H54 (cell line): ENCODE measurements at regions not wholly inside any gene's neighbourhood (a gene's known extent, or its start where the extent isn't known, plus 50 kb on each side); places are given as distances from the start of the nearest gene placed in this dataset.

Experiments
- DNase-seq: peaks from one replicate; pipeline ENCODE4 v3.0.0; 2011; ENCODE audit warnings: low spot score, mixed read lengths; ENCODE audit not compliant: insufficient read length
- FAIRE-seq: peaks from 3 replicates; lab custom pipeline; 2011; peaks lifted over from hg19 to GRCh38; lab: Jason Lieb, UNC
- POLR2A ChIP-seq: IDR thresholded peaks from 2 replicates; pipeline ENCODE4 v1.6.1; 2011; ENCODE audit warnings: low read depth, mild to moderate bottlenecking, low read length

DNA sequence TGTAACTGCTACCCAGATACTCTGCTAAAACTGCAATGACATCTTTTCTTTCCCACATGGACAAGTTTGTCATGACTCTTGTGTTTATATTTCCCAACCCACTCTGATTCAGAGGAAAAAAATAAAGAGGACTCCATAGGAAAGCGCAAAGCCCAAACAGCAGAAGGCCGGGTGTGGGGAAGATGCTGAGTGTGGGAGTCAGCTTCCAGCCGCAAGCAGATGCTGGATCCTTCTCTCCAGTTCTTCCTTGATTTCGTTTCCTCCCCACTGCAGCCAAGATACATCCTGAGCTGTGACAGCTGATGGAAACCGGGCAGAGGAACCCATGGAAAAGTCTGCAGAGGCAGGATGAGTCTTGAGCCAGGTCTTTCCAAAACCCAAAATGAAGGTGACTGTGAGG lies 498.2 kb downstream of the PLPP3 start:
- TF ChIP-seq POLR2A: no peak
- peak; percentile 74 for FAIRE-seq
- no peak for DNase-seq

DNA sequence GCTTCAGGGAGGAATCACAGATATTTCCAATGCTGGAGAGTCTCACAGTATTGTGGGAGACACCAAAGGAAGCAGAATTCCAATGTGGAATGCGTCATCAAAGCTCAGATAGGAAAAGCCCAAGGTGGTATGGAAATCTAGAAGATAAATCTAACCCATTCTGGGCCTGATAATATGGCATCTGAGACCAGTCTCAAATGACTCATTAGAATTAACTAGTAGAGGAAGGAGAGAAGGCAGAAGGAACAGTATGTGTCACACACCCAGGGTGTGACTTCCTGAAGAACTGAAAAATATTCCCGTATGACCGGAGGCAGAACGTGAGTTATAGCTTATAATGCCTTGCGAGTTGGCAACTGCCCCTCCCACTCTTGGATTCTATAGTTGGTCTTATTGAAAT lies 499.2 kb downstream of the PLPP3 start:
- FAIRE-seq: peak; percentile 71
- DNase-seq: no peak
- TF ChIP-seq POLR2A: no peak

DNA sequence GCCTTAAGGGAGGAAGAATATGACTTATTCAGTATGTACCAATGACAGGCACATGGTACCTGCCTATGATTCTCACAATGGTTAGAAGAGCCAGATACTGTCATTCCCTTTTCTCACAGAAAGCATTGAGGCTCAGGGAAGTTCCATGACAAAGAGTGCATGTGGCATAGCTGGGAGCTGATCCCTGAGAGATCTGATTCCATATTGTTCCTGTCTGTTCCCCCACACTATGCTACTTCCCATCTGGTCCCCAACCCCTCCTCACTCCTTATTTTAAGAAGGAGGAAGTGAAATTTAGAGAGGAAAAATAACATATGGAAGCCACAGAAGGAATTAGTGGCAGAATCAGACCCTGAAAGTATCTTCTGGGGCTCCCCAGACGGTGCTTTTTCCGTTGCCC lies 500.0 kb downstream of the PLPP3 start:
- no peak for TF ChIP-seq POLR2A
- no peak for DNase-seq
- FAIRE-seq: no peak

DNA sequence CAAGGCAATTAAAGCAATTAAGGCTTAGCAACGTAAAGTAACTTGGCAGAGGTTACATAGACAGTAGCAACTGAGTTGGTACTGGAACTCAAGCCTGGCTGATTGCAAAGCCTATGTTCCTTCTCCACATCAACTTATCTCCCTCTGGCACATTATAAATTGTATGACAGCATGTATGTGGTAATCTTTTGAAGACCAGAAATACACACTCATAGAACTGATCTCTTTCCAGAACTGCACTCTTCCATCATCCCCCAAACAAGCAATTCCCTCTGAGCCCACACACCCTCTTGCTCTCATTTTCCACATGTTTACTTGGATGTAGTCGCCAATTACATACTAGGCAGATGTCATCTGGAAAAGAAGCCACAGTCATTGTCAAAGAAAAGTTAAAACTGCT lies 502.2 kb downstream of the PLPP3 start:
- TF ChIP-seq POLR2A: no peak
- FAIRE-seq: no peak
- no peak for DNase-seq

DNA sequence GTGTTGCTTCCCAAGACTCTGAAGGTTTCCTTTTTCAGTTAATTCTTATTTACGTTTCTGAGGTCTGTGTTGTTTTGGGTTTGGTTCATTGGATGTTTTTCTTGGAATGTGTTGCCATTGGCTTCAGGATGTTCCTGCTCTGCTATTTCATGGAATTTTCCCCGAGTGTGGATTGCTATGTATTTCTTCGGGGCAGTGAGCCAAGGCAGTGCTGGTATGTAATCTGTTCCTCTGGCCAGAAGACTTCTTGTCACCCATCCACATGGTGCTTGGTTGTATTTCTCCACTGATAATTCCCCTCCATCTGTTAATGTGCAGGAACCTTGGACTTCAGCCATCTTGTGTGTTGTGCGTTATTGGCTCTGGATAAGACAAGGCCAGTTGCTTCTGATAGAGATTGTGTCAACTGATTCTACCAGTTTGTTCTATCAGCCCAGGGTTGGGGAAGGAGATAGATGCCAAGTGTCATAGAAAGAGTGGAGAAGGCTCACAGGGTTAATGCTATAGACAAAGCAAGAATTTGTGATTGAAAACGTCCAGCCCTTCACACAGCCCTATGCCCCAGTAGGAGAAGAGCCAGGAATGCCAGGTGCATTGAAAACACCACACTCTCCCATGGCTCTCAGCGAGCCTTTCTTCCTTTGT lies 505.2 kb downstream of the PLPP3 start:
- FAIRE-seq (no peak), DNase-seq (no peak)
- no peak for TF ChIP-seq POLR2A

DNA sequence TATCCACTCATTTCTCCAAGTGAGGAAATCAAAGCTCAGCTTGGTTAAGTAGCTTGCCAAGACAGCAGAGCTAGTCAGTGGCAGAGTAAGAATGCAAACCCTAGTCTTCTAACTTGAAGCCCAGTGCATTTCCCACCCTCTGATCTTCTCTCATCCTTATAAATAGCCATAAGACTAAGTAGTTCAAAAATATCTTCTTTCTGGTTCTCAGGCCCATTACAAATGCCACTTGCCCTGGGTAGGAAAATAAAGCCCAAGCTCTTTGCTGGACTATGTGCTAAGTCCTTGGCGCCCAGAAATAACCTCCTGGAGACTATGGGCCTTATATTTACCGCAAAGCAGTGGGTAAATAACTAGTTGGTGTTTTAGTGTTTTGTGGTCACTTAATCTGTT lies 505.8 kb downstream of the PLPP3 start:
- no peak for TF ChIP-seq POLR2A
- FAIRE-seq: no peak

DNA sequence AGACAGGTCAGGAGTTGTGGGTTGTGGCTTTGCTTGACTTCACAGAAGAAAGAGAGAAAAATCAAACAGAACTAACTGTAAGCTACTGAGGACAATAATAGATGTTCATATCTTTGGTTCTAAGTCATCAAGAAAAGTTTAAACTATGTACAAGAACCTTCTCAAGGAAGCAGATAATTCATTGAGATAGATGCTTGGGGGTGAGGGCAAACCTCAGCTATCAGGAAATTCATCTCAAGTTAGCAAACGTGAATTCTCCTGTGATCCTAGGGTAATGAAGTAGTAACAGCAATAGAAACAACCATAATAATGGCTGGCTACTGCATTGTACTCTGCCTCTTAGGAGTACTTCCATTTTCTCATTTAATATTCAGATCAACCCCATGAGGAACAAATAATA lies 506.2 kb downstream of the PLPP3 start:
- no peak for TF ChIP-seq POLR2A
- FAIRE-seq: no peak
- DNase-seq: no peak

More for the DNA sequence above, 505.8 kb downstream of the PLPP3 start:
- DNase-seq: no peak

DNA sequence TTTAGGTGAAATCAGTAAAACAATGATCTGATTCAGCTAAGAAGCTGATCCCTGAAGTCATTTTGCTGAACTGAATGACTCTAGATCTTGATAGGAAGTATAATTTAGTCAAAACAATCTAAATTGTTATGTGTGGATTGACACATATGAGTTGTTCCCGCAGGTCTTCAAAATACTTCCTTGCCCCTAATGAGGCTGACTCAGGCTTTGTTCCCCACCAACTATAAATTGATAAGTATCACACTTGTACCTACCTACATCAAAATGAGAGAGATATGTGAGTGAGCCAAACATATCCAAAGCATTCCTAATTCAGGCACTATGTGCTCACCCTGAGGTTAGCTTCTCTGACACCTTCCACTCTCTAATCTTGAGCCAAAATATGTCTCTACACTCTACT lies 507.1 kb downstream of the PLPP3 start:
- FAIRE-seq: no peak
- no peak for DNase-seq
- no peak for TF ChIP-seq POLR2A

DNA sequence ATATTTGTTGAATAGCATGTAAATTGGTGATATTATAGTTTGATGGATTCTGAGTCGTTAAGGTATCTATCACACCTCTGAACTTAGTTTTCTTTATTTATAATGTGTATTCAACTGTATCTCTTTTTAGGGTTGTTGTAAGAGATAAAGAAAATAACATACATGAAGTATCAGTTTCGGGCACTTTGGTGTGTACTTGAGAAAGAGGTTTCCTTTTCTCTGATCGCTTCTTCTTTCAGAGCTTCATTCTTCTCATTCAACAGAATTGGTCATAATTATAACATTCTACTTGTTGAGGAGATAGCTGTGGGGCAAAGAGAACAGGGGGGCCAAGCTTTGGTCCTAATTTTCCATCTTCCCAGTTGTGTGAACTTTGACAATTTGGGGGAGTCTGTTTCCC lies 508.0 kb downstream of the PLPP3 start:
- no peak for TF ChIP-seq POLR2A
- DNase-seq: no peak
- FAIRE-seq: no peak

DNA sequence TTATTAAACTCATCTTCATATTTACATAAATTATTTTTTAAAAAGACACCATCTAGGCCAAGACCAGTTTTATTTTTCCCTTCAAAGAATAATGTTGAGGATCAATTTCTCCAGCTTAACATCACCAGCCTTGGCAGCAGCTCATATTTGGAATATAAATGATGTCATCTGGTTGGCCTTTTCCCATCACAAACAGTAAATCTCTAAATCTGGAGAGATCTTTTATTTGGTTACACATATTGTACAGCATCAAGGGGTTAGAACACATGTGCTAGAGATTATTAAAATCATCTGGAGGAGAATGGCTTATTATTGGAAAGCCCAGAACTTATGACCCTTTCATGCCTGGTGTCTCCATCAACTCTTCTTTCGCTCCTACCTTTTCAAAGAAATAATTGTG lies 508.8 kb downstream of the PLPP3 start:
- FAIRE-seq (no peak), DNase-seq (no peak)
- TF ChIP-seq POLR2A: no peak

DNA sequence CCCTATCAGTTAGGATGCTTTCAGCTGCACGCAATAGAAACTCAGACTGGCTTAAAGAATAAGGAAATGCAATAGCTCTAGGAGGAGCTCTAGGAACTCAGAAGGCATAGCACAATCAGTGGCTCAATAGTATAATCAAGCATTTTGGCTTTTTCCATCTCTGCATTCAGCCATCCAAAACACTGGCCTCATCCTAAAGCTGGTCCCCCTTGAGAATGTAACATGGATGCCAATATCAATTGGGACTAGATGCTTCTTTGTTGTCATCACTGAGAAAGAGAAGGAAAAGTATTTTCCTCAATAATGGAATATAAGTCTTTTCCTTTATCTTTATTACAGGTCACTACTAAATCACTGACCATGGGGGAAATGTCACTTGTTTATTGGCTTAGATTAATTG lies 509.5 kb downstream of the PLPP3 start:
- no peak for DNase-seq
- TF ChIP-seq POLR2A: no peak
- FAIRE-seq: peak; percentile 55

DNA sequence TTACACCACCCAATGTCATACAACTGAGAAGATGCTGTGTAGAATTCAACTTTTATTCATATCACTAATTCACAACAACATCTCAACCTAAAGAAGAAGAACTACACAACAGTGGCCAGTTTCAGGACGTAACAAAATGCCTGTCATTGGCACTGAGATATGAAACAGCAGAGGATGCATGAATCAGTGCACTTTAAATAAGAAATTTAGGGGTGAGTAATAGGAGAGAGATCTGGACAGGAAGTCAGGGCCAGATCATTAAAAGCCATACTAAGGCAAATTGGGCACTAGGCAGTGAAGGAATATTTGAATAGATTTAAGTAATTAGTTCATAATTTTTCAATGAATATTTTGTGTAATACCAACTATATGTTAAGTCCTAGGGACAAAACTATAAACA lies 510.5 kb downstream of the PLPP3 start:
- TF ChIP-seq POLR2A: no peak
- peak; percentile 83 for FAIRE-seq
- DNase-seq: no peak

DNA sequence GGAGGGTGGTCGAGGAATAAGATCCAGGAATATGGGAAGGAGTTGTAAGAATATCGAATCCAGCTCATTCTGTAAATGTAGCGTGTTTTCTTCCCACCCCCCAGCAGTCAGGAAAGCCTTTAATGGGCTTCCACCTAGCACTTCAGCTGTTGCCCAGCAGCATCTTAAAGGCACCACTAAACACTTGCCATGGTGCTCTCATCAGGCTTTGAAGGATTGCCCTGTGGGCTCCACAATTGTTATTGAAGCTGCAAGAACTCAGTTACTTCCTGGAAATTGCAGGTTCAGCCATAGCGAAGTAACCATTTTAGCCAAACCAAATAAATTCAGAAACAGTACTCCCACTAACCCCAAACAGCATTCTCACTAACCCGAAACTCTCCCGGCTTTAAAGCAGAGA lies 511.2 kb downstream of the PLPP3 start:
- no peak for TF ChIP-seq POLR2A
- FAIRE-seq (no peak), DNase-seq (no peak)

DNA sequence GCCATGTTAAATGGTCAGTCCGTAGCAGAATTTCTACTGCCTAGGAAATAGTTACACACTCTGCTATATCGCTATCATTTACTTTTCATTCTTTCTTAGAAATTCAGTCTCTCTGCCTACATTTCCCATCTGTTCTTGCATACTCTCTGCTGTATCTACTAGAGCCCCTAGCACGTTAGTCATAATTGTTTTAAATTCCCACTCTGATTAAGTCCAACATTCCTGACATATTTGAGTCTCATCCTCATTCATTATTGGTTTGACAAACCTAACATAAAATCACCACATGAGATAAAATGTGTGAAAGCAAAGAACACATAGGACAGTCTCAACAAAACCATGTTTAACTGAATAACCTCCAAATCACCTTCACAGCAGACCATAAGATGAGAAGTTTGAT lies 513.6 kb downstream of the PLPP3 start:
- FAIRE-seq: peak; percentile 60
- no peak for DNase-seq
- TF ChIP-seq POLR2A: no peak

DNA sequence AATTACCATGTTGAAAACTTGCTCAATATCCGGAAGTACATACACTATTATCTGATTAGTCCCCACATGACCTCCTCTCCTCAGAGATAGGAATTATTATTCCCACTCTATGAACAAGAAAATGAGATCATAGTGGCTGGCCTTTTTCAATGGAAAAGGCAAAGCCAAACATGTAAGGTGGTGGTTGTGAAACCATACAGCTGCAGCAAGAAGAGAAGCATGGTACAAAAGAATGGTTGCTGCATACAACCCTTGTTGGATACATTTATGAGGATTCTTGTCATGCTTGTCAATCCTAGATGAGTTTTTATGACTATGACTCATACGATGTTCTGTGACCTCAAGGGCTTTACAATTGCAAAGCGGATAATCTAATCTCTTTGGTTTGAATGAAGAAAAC lies 514.7 kb downstream of the PLPP3 start:
- no peak for TF ChIP-seq POLR2A
- no peak for DNase-seq
- no peak for FAIRE-seq
